ENCODE measurements at regions not wholly inside any gene's neighbourhood (a gene's known extent, or its start where the extent isn't known, plus 50 kb on each side); places are given as distances from the start of the nearest gene placed in this dataset.
"Not testable (repeated sequence)": the region's sequence is repeated elsewhere in the genome, so short reads cannot be mapped to it uniquely, and the experiment has no call there.

GRCh38 chr1:149635290-149635899 is 51.7 kb downstream of the PPIAL4C start:
- not testable (repeated sequence) for DNase-seq (ENCODE audit: low read depth in 2 of 2)

GRCh38 chr1:149636286-149637122 is 52.9 kb downstream of the PPIAL4C start:
- peak; percentile 76 to 87 for DNase-seq (ENCODE audit: low read depth in 2 of 2)

- DNase-seq (ENCODE audit: low read depth in 2 of 2), result not testable (repeated sequence)
Measured at GRCh38 chr1:149638481-149638880, 54.8 kb downstream of the PPIAL4C start.

- not testable (repeated sequence) for DNase-seq (ENCODE audit: low read depth in 2 of 2)
Measured at GRCh38 chr1:149638901-149639658, 55.4 kb downstream of the PPIAL4C start.

GRCh38 chr1:149641179-149641578 is 57.5 kb downstream of the PPIAL4C start:
- DNase-seq (ENCODE audit: low read depth in 2 of 2), result not testable (repeated sequence)

GRCh38 chr1:149644818-149645217 is 61.2 kb downstream of the PPIAL4C start:
- not testable (repeated sequence) for DNase-seq (ENCODE audit: low read depth in 2 of 2)

GRCh38 chr1:149646360-149647017 is 62.8 kb downstream of the PPIAL4C start:
- not testable (repeated sequence) for DNase-seq (ENCODE audit: low read depth in 2 of 2)

GRCh38 chr1:149647018-149647373 is 63.3 kb downstream of the PPIAL4C start:
- DNase-seq (ENCODE audit: low read depth in 2 of 2), result not testable (repeated sequence)

GRCh38 chr1:149657750-149658149 is 74.1 kb downstream of the PPIAL4C start:
- not testable (repeated sequence) for DNase-seq (ENCODE audit: low read depth in 2 of 2)

- DNase-seq (ENCODE audit: low read depth in 2 of 2), result not testable (repeated sequence)
Measured at GRCh38 chr1:149658175-149658574, 74.5 kb downstream of the PPIAL4C start.

- not testable (repeated sequence) for DNase-seq (ENCODE audit: low read depth in 2 of 2)
Measured at GRCh38 chr1:149664624-149665023, 81.0 kb downstream of the PPIAL4C start.

GRCh38 chr1:149665033-149665432 is 81.4 kb downstream of the PPIAL4C start:
- not testable (repeated sequence) for DNase-seq (ENCODE audit: low read depth in 2 of 2)

- not testable (repeated sequence) for DNase-seq (ENCODE audit: low read depth in 2 of 2)
Measured at GRCh38 chr1:149665528-149665927, 81.9 kb downstream of the PPIAL4C start.

- DNase-seq (ENCODE audit: low read depth in 2 of 2), result not testable (repeated sequence)
Measured at GRCh38 chr1:149673231-149673909, 89.7 kb downstream of the PPIAL4C start.

- not testable (repeated sequence) for DNase-seq (ENCODE audit: low read depth in 2 of 2)
Measured at GRCh38 chr1:149674921-149675320, 91.3 kb downstream of the PPIAL4C start.

- not testable (repeated sequence) for DNase-seq (ENCODE audit: low read depth in 2 of 2)
Measured at GRCh38 chr1:149677359-149677758, 93.7 kb downstream of the PPIAL4C start.

GRCh38 chr1:149686593-149687238 is 95.8 kb upstream of the FCGR1A start:
- DNase-seq (ENCODE audit: low read depth in 2 of 2), result not testable (repeated sequence)

GRCh38 chr1:149691399-149691798 is 91.1 kb upstream of the FCGR1A start:
- not testable (repeated sequence) for DNase-seq (ENCODE audit: low read depth in 2 of 2)

- not testable (repeated sequence) for DNase-seq (ENCODE audit: low read depth in 2 of 2)
Measured at GRCh38 chr1:149692804-149693539, 89.5 kb upstream of the FCGR1A start.

- DNase-seq (ENCODE audit: low read depth in 2 of 2), result not testable (repeated sequence)
Measured at GRCh38 chr1:149695066-149695465, 87.4 kb upstream of the FCGR1A start.

Data from stimulated activated CD8-positive, alpha-beta memory T cell treated with anti-CD3 and anti-CD28 coated beads, Interleukin-2, amount 100 ng/mL, for 48 hours (primary cell).